Gastroesophageal sphincter (tissue), 2 donors: ENCODE measurements at regions not wholly inside any gene's neighbourhood (a gene's known extent, or its start where the extent isn't known, plus 50 kb on each side); places are given as distances from the start of the nearest gene placed in this dataset.

ENCODE experiments used
- EP300 ChIP-seq: sonication (generic); formaldehyde crosslinking; IDR thresholded peaks from one replicate; pipeline ENCODE4 v1.6.1; 2017; ENCODE audit warnings: antibody characterized with exemption, mild to moderate bottlenecking
- POLR2A ChIP-seq, 2 donors: fragments of 450-650 bp; IDR thresholded peaks; one replicate each; pipeline ENCODE4 v1.6.1; 2017; ENCODE audit warnings: antibody characterized with exemption in 2 of 2, mild to moderate bottlenecking in 2 of 2, moderate library complexity in 1 of 2
- POLR2AphosphoS5 ChIP-seq: sonication (generic); formaldehyde crosslinking; IDR thresholded peaks from one replicate; pipeline ENCODE4 v1.6.1; 2017; ENCODE audit warnings: antibody characterized with exemption

GRCh38 chr15:62454567-62455172 is 289.6 kb upstream of the C2CD4B start:
- no peak for TF ChIP-seq EP300
- no peak for TF ChIP-seq POLR2AphosphoS5
- no peak for TF ChIP-seq POLR2A (IDR thresholded peaks at IDR 0.05)
